Mesothelial cell of epicardium (in vitro differentiated cells): ENCODE measurements at regions not wholly inside any gene's neighbourhood (a gene's known extent, or its start where the extent isn't known, plus 50 kb on each side); places are given as distances from the start of the nearest gene placed in this dataset.

Source experiments
- DNase-seq, 2 experiments: peaks; one replicate each; pipeline ENCODE4 v3.0.0; 2021; ENCODE audit warnings: low spot score in 2 of 2; ENCODE audit not compliant: unreplicated experiment in 2 of 2
- H3K27ac Mint-ChIP-seq: 2 replicates; pipeline ENCODE4 v1.8.0; 2021; ENCODE audit warnings: mixed read lengths
- H3K27me3 Mint-ChIP-seq: 2 replicates; pipeline ENCODE4 v1.8.0; 2021; ENCODE audit warnings: low read depth, mixed read lengths
- H3K36me3 Mint-ChIP-seq: 2 replicates; pipeline ENCODE4 v1.8.0; 2021; ENCODE audit warnings: mixed read lengths
- H3K4me1 Mint-ChIP-seq: 2 replicates; pipeline ENCODE4 v1.8.0; 2021; ENCODE audit warnings: mixed read lengths
- H3K4me3 Mint-ChIP-seq: 2 replicates; pipeline ENCODE4 v1.8.0; 2021; ENCODE audit warnings: mild to moderate bottlenecking, moderate library complexity, mixed read lengths
- H3K9me3 Mint-ChIP-seq: 2 replicates; pipeline ENCODE4 v1.8.0; 2021; ENCODE audit warnings: mixed read lengths
- CTCF ChIP-seq: fragments of 200-600 bp; sonication (generic); IDR thresholded peaks from one replicate; pipeline ENCODE4 v1.5.0; 2021; ENCODE audit warnings: antibody characterized with exemption; ENCODE audit not compliant: unreplicated experiment

- Mint-ChIP-seq H3K36me3 (no peaks in the 10 kb centered on the region), H3K27ac (peak overlapping the region; percentile 69), H3K9me3 (peaks cover 3% of the 10 kb centered on the region), H3K27me3 (peaks cover 28% of the 10 kb centered on the region), H3K4me3 (no peak overlapping the region), H3K4me1 (peaks cover 16% of the 10 kb centered on the region)
- DNase-seq, result no peak
- TF ChIP-seq CTCF, result no peak
Observed at GRCh38 chr20:10805764-10806163, 132.0 kb upstream of the JAG1 start.

- Mint-ChIP-seq H3K27ac (no peak overlapping the region), H3K4me1 (peaks cover 16% of the 10 kb centered on the region), H3K27me3 (peaks cover 30% of the 10 kb centered on the region), H3K9me3 (peaks cover 3% of the 10 kb centered on the region), H3K36me3 (no peaks in the 10 kb centered on the region), H3K4me3 (no peak overlapping the region)
- no peak for TF ChIP-seq CTCF
- no peak for DNase-seq
Observed at GRCh38 chr20:10806539-10806938, 132.7 kb upstream of the JAG1 start.

- DNase-seq, result no peak
- H3K9me3 Mint-ChIP-seq, result peaks cover 3% of the 10 kb centered on the region
- TF ChIP-seq CTCF, result no peak
- no peaks in the 10 kb centered on the region for H3K36me3 Mint-ChIP-seq
- H3K4me1 Mint-ChIP-seq, result peaks cover 16% of the 10 kb centered on the region
- H3K27ac Mint-ChIP-seq, result no peak overlapping the region
- peaks cover 31% of the 10 kb centered on the region for H3K27me3 Mint-ChIP-seq
- no peak overlapping the region for H3K4me3 Mint-ChIP-seq
Observed at GRCh38 chr20:10807013-10807412, 133.2 kb upstream of the JAG1 start.

- H3K27me3 Mint-ChIP-seq, result peaks cover 33% of the 10 kb centered on the region
- H3K27ac Mint-ChIP-seq, result no peak overlapping the region
- H3K4me1 Mint-ChIP-seq, result peaks cover 10% of the 10 kb centered on the region
- H3K9me3 Mint-ChIP-seq, result no peaks in the 10 kb centered on the region
- no peak for TF ChIP-seq CTCF
- no peaks in the 10 kb centered on the region for H3K36me3 Mint-ChIP-seq
- DNase-seq, result no peak
- no peak overlapping the region for H3K4me3 Mint-ChIP-seq
Observed at GRCh38 chr20:10812759-10813327, 139.0 kb upstream of the JAG1 start.

GRCh38 chr20:10823585-10823984 is 149.8 kb upstream of the JAG1 start:
- DNase-seq, result no peak
- H3K4me1 Mint-ChIP-seq, result no peaks in the 10 kb centered on the region
- H3K36me3 Mint-ChIP-seq, result peaks cover 2% of the 10 kb centered on the region
- TF ChIP-seq CTCF, result no peak
- H3K27me3 Mint-ChIP-seq, result peaks cover 31% of the 10 kb centered on the region
- no peak overlapping the region for H3K4me3 Mint-ChIP-seq
- no peak overlapping the region for H3K27ac Mint-ChIP-seq
- peaks cover 21% of the 10 kb centered on the region for H3K9me3 Mint-ChIP-seq
